BJ (cell line): ENCODE measurements at regions not wholly inside any gene's neighbourhood (a gene's known extent, or its start where the extent isn't known, plus 50 kb on each side); places are given as distances from the start of the nearest gene placed in this dataset.

Experiments used
- CTCF ChIA-PET: fragments of 350-600 bp; formaldehyde crosslinking; extraction: SDS; loops from one replicate; lab custom pipeline; 2021; ENCODE audit warnings: antibody characterized with exemption, inconsistent platforms; lab: Yijun Ruan, JAX
- POLR2A ChIA-PET: fragments of 300-600 bp; sonication (Branson Sonifier 250); formaldehyde crosslinking; extraction: SDS; loops from one replicate; lab custom pipeline; 2021; ENCODE audit warnings: antibody characterized with exemption; lab: Charles Lee
- DNase-seq: peaks from one replicate; pipeline ENCODE4 v3.0.0-alpha.2; 2011; ENCODE audit warnings: low read depth
- H3K27me3 ChIP-seq: 2 replicates; pipeline ENCODE4 v1.6.0; 2011; ENCODE audit warnings: low read length; ENCODE audit not compliant: control insufficient read depth, insufficient read depth
- H3K36me3 ChIP-seq: 2 replicates; pipeline ENCODE4 v1.5.1; 2011; ENCODE audit warnings: low read length; ENCODE audit not compliant: control insufficient read depth, insufficient read depth
- H3K4me3 ChIP-seq: 2 replicates; pipeline ENCODE4 v1.5.1; 2011; ENCODE audit warnings: low read depth, mild to moderate bottlenecking, control low read depth, low read length
- CTCF ChIP-seq: IDR thresholded peaks from 2 replicates; pipeline ENCODE4 v1.5.1; 2011; ENCODE audit warnings: low read depth, mild to moderate bottlenecking, control low read depth, inconsistent platforms, low read length, moderate library complexity; ENCODE audit not compliant: insufficient read depth

GRCh38 chr21:31482460-31482859 lies 138.4 kb upstream of the TIAM1 start:
- H3K4me3 ChIP-seq = no peak overlapping the region
- H3K27me3 ChIP-seq = no peaks in the 10 kb centered on the region
- CTCF ChIA-PET = no interaction called here
- POLR2A ChIA-PET = no interaction called here
- TF ChIP-seq CTCF = no peak
- no peak for DNase-seq
- no peaks in the 10 kb centered on the region for H3K36me3 ChIP-seq

GRCh38 chr21:31480228-31480627 lies 136.2 kb upstream of the TIAM1 start:
- Histone ChIP-seq H3K36me3 (no peaks in the 10 kb centered on the region), H3K27me3 (no peaks in the 10 kb centered on the region), H3K4me3 (no peak overlapping the region)
- ChIA-PET CTCF (no interaction called here), POLR2A (no interaction called here)
- no peak for DNase-seq
- no peak for TF ChIP-seq CTCF

GRCh38 chr21:31479714-31480113 lies 135.7 kb upstream of the TIAM1 start:
- ChIA-PET CTCF (no interaction called here), POLR2A (no interaction called here)
- no peak for TF ChIP-seq CTCF
- Histone ChIP-seq H3K36me3 (no peaks in the 10 kb centered on the region), H3K4me3 (no peak overlapping the region), H3K27me3 (no peaks in the 10 kb centered on the region)
- DNase-seq = no peak

GRCh38 chr21:31479222-31479621 lies 135.2 kb upstream of the TIAM1 start:
- DNase-seq = no peak
- ChIA-PET POLR2A (no interaction called here), CTCF (no interaction called here)
- no peak for TF ChIP-seq CTCF
- Histone ChIP-seq H3K36me3 (no peaks in the 10 kb centered on the region), H3K27me3 (no peaks in the 10 kb centered on the region), H3K4me3 (no peak overlapping the region)

GRCh38 chr21:31476263-31477022 lies 132.4 kb upstream of the TIAM1 start:
- no peak for TF ChIP-seq CTCF
- ChIA-PET POLR2A (no interaction called here), CTCF (no interaction called here)
- no peak for DNase-seq
- Histone ChIP-seq H3K4me3 (no peak overlapping the region), H3K27me3 (no peaks in the 10 kb centered on the region), H3K36me3 (no peaks in the 10 kb centered on the region)
